Right lobe of liver (tissue), 4 donors: ENCODE measurements at regions not wholly inside any gene's neighbourhood (a gene's known extent, or its start where the extent isn't known, plus 50 kb on each side); places are given as distances from the start of the nearest gene placed in this dataset.
"Not testable (repeated sequence)": the region's sequence is repeated elsewhere in the genome, so short reads cannot be mapped to it uniquely, and the experiment has no call there.

Source experiments
- POLR2A ChIP-seq: fragments of 450-650 bp; IDR thresholded peaks from one replicate; pipeline ENCODE4 v1.6.1; 2017; ENCODE audit warnings: antibody characterized with exemption, mild to moderate bottlenecking
- TF ChIP-seq, protein P1 (sequence below), 4 donors: fragments of 200-600 bp in 3 of 4; fragments of 450-650 bp in 1 of 4; IDR thresholded peaks; one replicate each; pipeline versions ENCODE4 v1.5.1 to v1.8.0; 2016 to 2022; ENCODE audit warnings: antibody characterized with exemption in 4 of 4, mild to moderate bottlenecking in 2 of 4
- donor health status: DM: no; HTN: no; CAD: no.
- donor health status: DM: no; HTN: no; CAD: no.
- donor health status: DM: no; HTN: yes; CAD: no.

DNA sequence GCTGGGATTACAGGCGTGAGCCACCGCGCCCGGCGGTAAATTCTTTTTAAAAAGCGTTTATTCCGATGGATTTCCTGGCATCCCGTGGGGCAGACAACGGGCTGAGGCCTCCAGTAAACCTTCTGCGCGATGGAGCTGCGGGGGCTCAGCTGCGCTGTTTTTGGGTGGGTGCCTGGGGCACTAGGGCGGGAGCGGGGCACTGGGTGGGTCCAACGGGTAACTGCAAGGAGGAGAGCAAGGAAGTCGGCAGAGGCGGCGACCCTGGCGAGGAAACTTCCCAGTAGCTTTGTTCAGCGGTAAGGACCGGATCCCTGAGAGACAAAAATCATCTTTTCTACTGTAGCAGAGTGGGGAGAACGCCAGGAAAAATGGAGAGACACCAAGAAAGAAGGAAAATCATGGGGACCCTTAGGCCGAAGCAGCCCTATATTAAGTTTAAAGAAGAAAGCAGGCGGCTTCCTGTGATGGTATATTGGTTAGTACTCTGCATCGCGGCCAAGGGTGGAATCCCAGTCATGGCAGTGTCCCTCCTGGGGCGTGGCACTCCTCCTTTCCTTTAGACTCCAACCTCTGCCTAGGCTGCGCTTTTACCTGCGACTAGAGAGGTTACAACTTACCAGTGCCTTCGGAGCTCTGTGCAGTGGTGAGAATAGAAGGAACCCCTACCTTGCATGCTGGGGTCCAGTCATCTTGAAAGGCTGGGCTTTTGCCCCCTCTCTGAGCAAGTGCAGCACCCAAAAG, 63.0 kb upstream of the NBPF20 start:
- TF ChIP-seq, protein P1, sequence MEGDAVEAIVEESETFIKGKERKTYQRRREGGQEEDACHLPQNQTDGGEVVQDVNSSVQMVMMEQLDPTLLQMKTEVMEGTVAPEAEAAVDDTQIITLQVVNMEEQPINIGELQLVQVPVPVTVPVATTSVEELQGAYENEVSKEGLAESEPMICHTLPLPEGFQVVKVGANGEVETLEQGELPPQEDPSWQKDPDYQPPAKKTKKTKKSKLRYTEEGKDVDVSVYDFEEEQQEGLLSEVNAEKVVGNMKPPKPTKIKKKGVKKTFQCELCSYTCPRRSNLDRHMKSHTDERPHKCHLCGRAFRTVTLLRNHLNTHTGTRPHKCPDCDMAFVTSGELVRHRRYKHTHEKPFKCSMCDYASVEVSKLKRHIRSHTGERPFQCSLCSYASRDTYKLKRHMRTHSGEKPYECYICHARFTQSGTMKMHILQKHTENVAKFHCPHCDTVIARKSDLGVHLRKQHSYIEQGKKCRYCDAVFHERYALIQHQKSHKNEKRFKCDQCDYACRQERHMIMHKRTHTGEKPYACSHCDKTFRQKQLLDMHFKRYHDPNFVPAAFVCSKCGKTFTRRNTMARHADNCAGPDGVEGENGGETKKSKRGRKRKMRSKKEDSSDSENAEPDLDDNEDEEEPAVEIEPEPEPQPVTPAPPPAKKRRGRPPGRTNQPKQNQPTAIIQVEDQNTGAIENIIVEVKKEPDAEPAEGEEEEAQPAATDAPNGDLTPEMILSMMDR (IDR thresholded peaks at IDR 0.05): not testable (repeated sequence)
- not testable (repeated sequence) for TF ChIP-seq POLR2A
